GM21619 (cell line): ENCODE measurements at regions not wholly inside any gene's neighbourhood (a gene's known extent, or its start where the extent isn't known, plus 50 kb on each side); places are given as distances from the start of the nearest gene placed in this dataset.

Experiments used
- ATAC-seq: cut with Tn5 transposase; IDR thresholded peaks from one replicate; pipeline ENCODE4 v1.9.1; 2021; ENCODE audit not compliant: unreplicated experiment

DNA sequence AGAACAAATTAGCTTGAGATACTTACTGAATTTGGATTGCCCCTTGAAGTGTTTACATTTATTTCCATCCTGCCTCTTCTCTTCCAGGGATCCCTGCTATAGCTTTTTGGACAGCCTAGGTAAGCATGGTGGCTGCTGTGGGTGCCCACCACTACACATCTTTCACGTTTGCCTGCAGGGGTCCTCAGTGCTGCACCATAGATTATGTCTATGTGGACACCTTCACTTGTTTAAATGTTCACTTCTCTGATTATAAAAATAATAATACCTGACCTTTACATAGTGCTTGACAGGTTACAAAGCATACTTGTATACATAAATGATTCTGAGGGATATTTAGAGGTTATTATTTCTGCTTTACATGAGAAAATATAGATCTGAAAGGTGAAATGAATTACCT lies 67.9 kb upstream of the SLC4A4 start:
- ATAC-seq: peak; percentile 41

DNA sequence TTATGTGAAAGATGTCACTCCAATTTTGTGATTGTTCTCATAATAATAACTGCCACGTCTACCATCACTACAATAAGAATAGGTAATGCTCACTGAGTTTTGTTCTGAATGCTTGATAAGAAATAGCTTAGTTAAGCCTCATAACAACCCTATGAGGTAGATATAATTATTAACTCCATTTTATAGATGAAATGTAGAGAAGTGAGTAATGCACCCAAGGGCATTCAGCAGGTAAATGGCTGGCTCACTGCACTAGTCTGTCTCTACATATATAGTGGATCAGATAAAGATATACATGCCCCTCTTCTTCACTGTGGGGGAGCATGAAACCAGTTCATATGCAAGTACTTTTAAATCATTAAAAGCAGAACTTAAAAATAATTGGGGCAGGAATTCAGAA lies 65.8 kb upstream of the SLC4A4 start:
- no peak for ATAC-seq

DNA sequence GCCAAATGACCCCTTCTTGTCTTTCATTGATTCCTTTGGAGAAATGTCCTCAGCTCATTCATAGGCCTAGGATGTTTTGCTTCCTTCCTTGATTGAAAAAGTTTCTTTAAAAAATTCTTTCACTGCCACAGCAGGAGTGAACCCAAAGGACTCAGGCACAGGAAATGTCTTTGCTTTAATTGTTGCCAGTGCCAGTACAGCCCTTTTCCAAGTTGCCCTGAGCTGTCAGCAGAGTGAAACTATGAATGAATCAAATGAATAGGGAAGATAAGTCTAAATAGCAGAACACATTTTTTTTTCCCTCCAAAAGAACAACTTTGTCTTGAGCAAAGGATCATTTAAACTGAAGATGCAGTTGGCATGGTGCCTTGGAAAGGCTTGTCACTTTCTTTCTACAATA lies 63.8 kb upstream of the SLC4A4 start:
- no peak for ATAC-seq

DNA sequence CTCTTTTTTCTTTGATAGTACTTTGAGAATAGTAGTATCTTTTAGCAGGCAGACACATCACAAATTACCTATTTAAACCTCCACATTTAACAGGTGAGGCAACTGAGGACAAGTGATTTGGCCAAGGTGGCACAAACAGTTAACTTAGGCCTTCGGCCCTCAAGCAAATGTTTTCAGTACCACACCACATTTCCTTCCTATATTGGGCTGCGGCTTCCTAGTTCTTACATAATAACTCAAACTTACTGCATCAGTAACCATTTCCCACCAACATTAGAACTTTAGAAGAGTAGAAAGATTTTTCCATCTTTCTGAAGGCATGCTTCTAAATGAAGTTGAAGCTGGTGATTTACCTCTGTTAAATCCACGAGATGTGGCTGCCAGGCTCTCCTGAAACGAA lies 63.2 kb upstream of the SLC4A4 start:
- no peak for ATAC-seq

GRCh38 chr4:71277353-71277752 lies 61.5 kb upstream of the SLC4A4 start:
- no peak for ATAC-seq

GRCh38 chr4:71283642-71284257 lies 55.1 kb upstream of the SLC4A4 start:
- ATAC-seq: no peak

DNA sequence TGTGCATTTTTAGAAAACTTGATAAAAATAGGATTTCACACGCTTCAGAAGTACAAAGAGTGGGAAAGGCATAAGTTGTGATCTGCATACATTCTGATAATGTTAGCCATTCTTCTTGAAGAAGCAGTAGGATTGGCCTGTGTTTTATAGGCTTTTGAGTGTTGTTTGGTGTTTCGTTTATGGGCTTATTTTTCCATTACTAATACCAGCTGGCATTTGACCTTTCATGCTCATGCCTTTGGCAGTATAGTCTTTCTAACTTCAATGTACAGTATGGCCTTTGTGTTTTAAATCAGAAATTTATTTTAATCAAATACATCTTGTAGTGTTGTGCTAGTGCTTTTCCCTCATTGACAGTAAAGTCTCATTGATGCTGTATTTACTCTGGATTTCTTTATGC lies 51.5 kb upstream of the SLC4A4 start:
- no peak for ATAC-seq

- ATAC-seq: no peak
These were observed 49.9 kb upstream of the SLC4A4 start for GRCh38 chr4:71288875-71289274.
